Keratinocyte (primary cell): ENCODE measurements at regions not wholly inside any gene's neighbourhood (a gene's known extent, or its start where the extent isn't known, plus 50 kb on each side); places are given as distances from the start of the nearest gene placed in this dataset.

Experiments
- DNase-seq: peaks from one replicate; pipeline ENCODE4 v3.0.0-alpha.2; 2011; ENCODE audit warnings: low read depth, missing footprints, low spot score
- FAIRE-seq: peaks from 2 replicates; lab custom pipeline; 2011; peaks lifted over from hg19 to GRCh38; lab: Jason Lieb, UNC
- H2AFZ ChIP-seq: 2 replicates; pipeline ENCODE4 v1.6.0; 2012; ENCODE audit warnings: low read length, control low read depth, inconsistent platforms; ENCODE audit not compliant: control insufficient read depth
- H3K27ac ChIP-seq: 2 replicates; pipeline ENCODE4 v1.5.1; 2011; ENCODE audit warnings: low read length; ENCODE audit not compliant: control insufficient read depth, insufficient read depth
- H3K27me3 ChIP-seq: 3 replicates; pipeline ENCODE4 v1.6.0; 2011; ENCODE audit warnings: low read length; ENCODE audit not compliant: control insufficient read depth, insufficient read depth; ENCODE audit errors: extremely low read depth
- H3K36me3 ChIP-seq, 2 experiments: 2 replicates in 1 of 2; 3 replicates in 1 of 2; pipeline ENCODE4 v1.5.1; 2011; ENCODE audit warnings: low read length in 2 of 2, mild to moderate bottlenecking in 1 of 2; ENCODE audit not compliant: control insufficient read depth in 2 of 2, insufficient read depth in 2 of 2; ENCODE audit errors: extremely low read depth in 1 of 2
- H3K4me1 ChIP-seq: 3 replicates; pipeline ENCODE4 v1.5.1; 2011; ENCODE audit warnings: low read length; ENCODE audit not compliant: control insufficient read depth, insufficient read depth; ENCODE audit errors: extremely low read depth
- H3K4me2 ChIP-seq: 3 replicates; pipeline ENCODE4 v1.6.0; 2011; ENCODE audit warnings: low read depth, low read length; ENCODE audit not compliant: control insufficient read depth, insufficient read depth; ENCODE audit errors: extremely low read depth
- H3K4me3 ChIP-seq, 3 experiments: fragments of 200-600 bp in 1 of 3; sonication (generic) in 1 of 3; 2 replicates in 2 of 3; 3 replicates in 1 of 3; pipeline ENCODE4 v1.5.1; 2011 to 2016; ENCODE audit warnings: low read length in 3 of 3, mild to moderate bottlenecking in 3 of 3, control low read depth in 2 of 3, inconsistent platforms in 1 of 3, low read depth in 1 of 3, mixed read lengths in 1 of 3, mixed run types in 1 of 3, moderate library complexity in 1 of 3; ENCODE audit not compliant: control insufficient read depth in 2 of 3, insufficient read depth in 2 of 3; ENCODE audit errors: extremely low read depth in 1 of 3
- H3K79me2 ChIP-seq: 2 replicates; pipeline ENCODE4 v1.6.0; 2012; ENCODE audit warnings: low read length; ENCODE audit not compliant: control insufficient read depth, insufficient read depth
- H3K9ac ChIP-seq: 3 replicates; pipeline ENCODE4 v1.6.0; 2011; ENCODE audit warnings: low read length; ENCODE audit not compliant: control insufficient read depth, insufficient read depth; ENCODE audit errors: extremely low read depth
- H3K9me1 ChIP-seq: 3 replicates; pipeline ENCODE4 v1.6.0; 2011; ENCODE audit warnings: low read length; ENCODE audit not compliant: control insufficient read depth, insufficient read depth; ENCODE audit errors: extremely low read depth
- H3K9me3 ChIP-seq: 2 replicates; pipeline ENCODE4 v1.5.1; 2012; ENCODE audit warnings: low read depth, low read length; ENCODE audit not compliant: control insufficient read depth
- H4K20me1 ChIP-seq: 3 replicates; pipeline ENCODE4 v1.6.0; 2011; ENCODE audit warnings: low read length; ENCODE audit not compliant: control insufficient read depth, insufficient read depth; ENCODE audit errors: extremely low read depth
- CTCF ChIP-seq, 3 experiments: IDR thresholded peaks in 1 of 3; conservative IDR thresholded peaks in 1 of 3; optimal IDR thresholded peaks in 1 of 3; 2 replicates in 2 of 3; 3 replicates in 1 of 3; pipeline versions ENCODE3 to v1.5.1; 2011; ENCODE audit warnings: low read length in 3 of 3, mild to moderate bottlenecking in 3 of 3, moderate library complexity in 2 of 3, control low read depth in 1 of 3, inconsistent platforms in 1 of 3; ENCODE audit not compliant: insufficient read depth in 2 of 3; ENCODE audit errors: extremely low read depth in 1 of 3
- EZH2 ChIP-seq: IDR thresholded peaks from one replicate; pipeline ENCODE4 v1.6.1; 2012; ENCODE audit warnings: inconsistent platforms, mild to moderate bottlenecking, low read length, moderate library complexity
- dilution Hi-C: fragments of 300-500 bp; cut with MboI; formaldehyde crosslinking; loops from one replicate; pipeline ENCODE4 v1.7.0; 2020; ENCODE audit warnings: low sequenced_read_pairs; ENCODE audit not compliant: extremely low pct_ligation_motif_present

- Histone ChIP-seq H4K20me1 (no peaks in the 10 kb centered on the region), H3K9me3 (no peaks in the 10 kb centered on the region), H3K9ac (no peak overlapping the region), H3K27ac (no peak overlapping the region), H3K9me1 (no peaks in the 10 kb centered on the region), H3K4me3 (no peak overlapping the region), H3K79me2 (no peaks in the 10 kb centered on the region), H2AFZ (no peak overlapping the region), H3K4me2 (no peak overlapping the region), H3K4me1 (no peaks in the 10 kb centered on the region), H3K36me3 (no peaks in the 10 kb centered on the region), H3K27me3 (no peaks in the 10 kb centered on the region)
- FAIRE-seq (no peak), DNase-seq (no peak)
- dilution Hi-C loops: no loop called here
- no peak for TF ChIP-seq CTCF (optimal IDR thresholded peaks at IDR 0.05 in 1 of 3, IDR thresholded peaks at IDR 0.05 in 1 of 3, conservative IDR thresholded peaks at IDR 0.05 in 1 of 3; ENCODE audit: extremely low read depth in 1 of 3, insufficient read depth in 2 of 3, low read length in 3 of 3)
- no peak for TF ChIP-seq EZH2
Observed at GRCh38 chr1:82511441-82511840, 710.7 kb downstream of the ADGRL2 start.

DNA sequence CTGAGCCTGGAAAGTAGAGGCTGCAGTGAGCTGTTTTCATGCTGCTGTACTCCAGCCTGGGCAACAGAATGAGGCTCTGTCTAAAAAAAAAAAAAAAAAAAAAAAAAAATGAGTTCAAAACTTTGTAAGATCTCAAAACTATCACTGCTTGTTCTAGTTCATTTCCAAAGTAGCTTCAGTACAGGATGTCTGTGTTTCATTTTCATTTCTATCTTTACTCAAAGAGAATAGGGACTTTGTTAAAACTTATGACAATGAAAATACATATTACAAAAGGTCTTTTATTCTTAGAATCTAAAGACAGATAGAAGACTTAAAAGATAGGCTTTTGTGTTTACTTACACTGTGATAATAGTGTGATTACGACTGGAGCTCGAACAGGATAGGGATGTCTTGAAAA is 709.7 kb downstream of the ADGRL2 start:
- TF ChIP-seq CTCF (optimal IDR thresholded peaks at IDR 0.05 in 1 of 3, IDR thresholded peaks at IDR 0.05 in 1 of 3, conservative IDR thresholded peaks at IDR 0.05 in 1 of 3; ENCODE audit: extremely low read depth in 1 of 3, insufficient read depth in 2 of 3, low read length in 3 of 3) (no peak), EZH2 (no peak)
- Histone ChIP-seq H3K9me1 (no peaks in the 10 kb centered on the region), H2AFZ (no peak overlapping the region), H3K27me3 (no peaks in the 10 kb centered on the region), H3K79me2 (no peaks in the 10 kb centered on the region), H3K36me3 (no peaks in the 10 kb centered on the region), H3K4me3 (no peak overlapping the region), H3K9ac (no peak overlapping the region), H3K9me3 (no peaks in the 10 kb centered on the region), H3K4me2 (no peak overlapping the region), H3K27ac (no peak overlapping the region), H4K20me1 (no peaks in the 10 kb centered on the region), H3K4me1 (no peaks in the 10 kb centered on the region)
- no peak for DNase-seq
- dilution Hi-C loops: no loop called here
- FAIRE-seq: no peak
